Activated naive CD8-positive, alpha-beta T cell (primary cell): ENCODE measurements at regions not wholly inside any gene's neighbourhood (a gene's known extent, or its start where the extent isn't known, plus 50 kb on each side); places are given as distances from the start of the nearest gene placed in this dataset.

ENCODE experiments used
- H3K27ac Mint-ChIP-seq: one replicate; pipeline ENCODE4 v1.8.0; 2021; ENCODE audit warnings: mixed read lengths
- H3K27me3 Mint-ChIP-seq: one replicate; pipeline ENCODE4 v1.8.0; 2021; ENCODE audit warnings: mixed read lengths
- H3K36me3 Mint-ChIP-seq: one replicate; pipeline ENCODE4 v1.8.0; 2021; ENCODE audit warnings: mixed read lengths
- H3K4me1 Mint-ChIP-seq: one replicate; pipeline ENCODE4 v1.8.0; 2021; ENCODE audit warnings: low read depth, mixed read lengths
- H3K4me3 Mint-ChIP-seq: one replicate; pipeline ENCODE4 v1.8.0; 2021; ENCODE audit warnings: mild to moderate bottlenecking, mixed read lengths
- H3K9me3 Mint-ChIP-seq: one replicate; pipeline ENCODE4 v1.8.0; 2021; ENCODE audit warnings: low read depth, mixed read lengths

DNA sequence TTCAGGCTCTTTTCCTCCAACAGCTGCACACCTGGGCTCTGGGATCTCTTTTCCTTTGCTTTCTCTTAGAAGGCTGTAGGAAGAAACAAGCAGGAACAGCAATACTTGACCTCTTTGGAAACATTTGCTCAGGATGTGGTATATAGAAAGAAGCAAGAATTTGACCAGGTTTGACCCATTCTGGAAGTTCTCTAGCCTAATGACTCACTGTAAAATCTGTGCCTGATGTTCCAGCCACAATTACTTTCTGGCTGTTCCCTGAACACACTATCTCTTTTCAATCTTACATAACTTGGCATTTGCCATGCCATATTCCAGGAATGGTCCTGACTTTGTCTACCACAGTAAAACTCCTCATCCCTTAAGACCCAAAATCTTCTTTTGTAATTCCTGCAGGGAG is 419.9 kb upstream of the DAB1 start:
- Mint-ChIP-seq H3K36me3 (no peaks in the 10 kb centered on the region), H3K4me3 (no peak overlapping the region), H3K27me3 (peaks cover 4% of the 10 kb centered on the region), H3K27ac (no peak overlapping the region), H3K9me3 (peaks cover 16% of the 10 kb centered on the region), H3K4me1 (no peaks in the 10 kb centered on the region)

DNA sequence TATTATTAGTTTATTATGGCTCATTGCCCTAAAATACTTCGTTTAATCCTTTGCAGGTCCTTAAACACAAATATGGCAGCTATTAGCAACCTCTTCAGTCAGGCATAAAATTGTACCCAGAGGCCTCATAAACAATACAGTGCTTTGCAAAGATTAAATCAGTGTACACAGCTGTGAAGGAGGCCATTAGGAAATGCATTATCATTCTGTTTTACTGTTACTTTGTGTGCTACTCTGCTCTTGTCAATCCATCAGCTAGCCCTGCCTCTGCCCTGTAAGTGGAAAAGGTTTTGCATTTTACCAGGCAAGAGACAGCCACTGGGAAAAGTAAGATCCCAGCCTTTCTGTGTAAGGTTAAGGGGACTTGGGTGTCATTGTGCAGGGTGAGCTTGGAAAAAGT is 415.7 kb upstream of the DAB1 start:
- H3K36me3 Mint-ChIP-seq = no peaks in the 10 kb centered on the region
- H3K9me3 Mint-ChIP-seq = peaks cover 16% of the 10 kb centered on the region
- H3K4me3 Mint-ChIP-seq = no peak overlapping the region
- H3K4me1 Mint-ChIP-seq = no peaks in the 10 kb centered on the region
- H3K27me3 Mint-ChIP-seq = peaks cover 9% of the 10 kb centered on the region
- no peak overlapping the region for H3K27ac Mint-ChIP-seq

DNA sequence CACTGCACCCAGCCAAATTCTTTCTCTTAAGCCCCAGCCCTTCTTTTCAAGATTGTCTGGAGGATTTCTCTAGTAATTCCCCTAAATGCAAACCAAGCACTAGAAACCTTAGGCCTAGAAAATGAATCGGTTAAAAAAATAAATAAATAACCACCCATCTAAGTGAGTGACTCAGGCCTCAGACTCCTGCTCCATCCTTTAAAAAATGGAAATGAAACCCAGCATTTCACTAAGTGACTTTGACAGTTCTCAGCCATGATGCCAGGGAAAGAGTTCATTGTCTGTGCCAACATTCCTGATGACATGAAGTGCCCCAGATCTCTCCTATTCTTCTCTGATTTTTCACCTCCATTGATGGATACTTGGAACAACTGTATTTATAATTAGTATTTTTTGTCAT is 415.2 kb upstream of the DAB1 start:
- no peaks in the 10 kb centered on the region for H3K4me1 Mint-ChIP-seq
- H3K9me3 Mint-ChIP-seq = peaks cover 16% of the 10 kb centered on the region
- no peaks in the 10 kb centered on the region for H3K36me3 Mint-ChIP-seq
- H3K27ac Mint-ChIP-seq = no peak overlapping the region
- no peak overlapping the region for H3K4me3 Mint-ChIP-seq
- peaks cover 9% of the 10 kb centered on the region for H3K27me3 Mint-ChIP-seq

DNA sequence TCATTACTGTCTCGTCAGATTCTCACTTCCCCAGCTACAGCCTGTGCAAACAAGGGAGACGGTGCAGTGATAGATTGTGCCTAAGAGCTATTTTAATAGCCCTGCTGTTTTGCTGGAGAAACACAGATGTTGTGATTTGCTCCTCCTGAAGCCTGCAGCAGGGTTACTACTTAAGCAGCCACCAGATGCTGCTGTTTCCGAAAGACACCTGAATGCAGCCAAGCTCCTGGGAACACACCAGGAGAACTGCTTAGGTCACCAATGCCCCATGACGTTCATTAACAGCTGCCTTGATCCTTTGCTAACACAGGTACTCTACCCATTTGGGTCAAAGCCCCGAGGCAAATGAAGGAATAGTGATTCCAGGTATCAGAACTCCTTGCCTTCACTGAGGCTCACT is 411.8 kb upstream of the DAB1 start:
- Mint-ChIP-seq H3K4me3 (no peak overlapping the region), H3K27ac (no peak overlapping the region), H3K9me3 (peaks cover 10% of the 10 kb centered on the region), H3K36me3 (no peaks in the 10 kb centered on the region), H3K27me3 (peaks cover 8% of the 10 kb centered on the region), H3K4me1 (no peaks in the 10 kb centered on the region)

DNA sequence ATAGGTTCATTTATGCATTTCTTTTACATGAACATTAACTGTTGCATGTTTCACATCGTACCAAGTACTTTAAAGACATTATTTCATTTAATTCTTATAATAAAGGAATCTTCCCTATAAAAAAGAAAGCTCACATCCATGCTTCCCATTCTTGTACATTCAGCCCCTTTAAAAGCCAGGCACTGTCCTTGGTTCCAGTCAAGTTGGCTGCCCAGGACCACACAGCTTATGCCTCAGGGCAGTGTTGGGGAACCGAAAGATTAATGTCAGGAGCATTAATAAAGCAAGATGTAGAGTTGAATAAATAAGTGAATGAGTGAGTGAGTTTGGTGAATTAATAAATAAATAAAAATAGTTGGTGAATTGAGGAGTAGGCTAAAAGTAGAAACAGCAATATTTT is 409.4 kb upstream of the DAB1 start:
- Mint-ChIP-seq H3K36me3 (no peaks in the 10 kb centered on the region), H3K27ac (no peak overlapping the region), H3K4me3 (no peak overlapping the region), H3K4me1 (no peaks in the 10 kb centered on the region), H3K27me3 (peaks cover 8% of the 10 kb centered on the region), H3K9me3 (peaks cover 4% of the 10 kb centered on the region)

DNA sequence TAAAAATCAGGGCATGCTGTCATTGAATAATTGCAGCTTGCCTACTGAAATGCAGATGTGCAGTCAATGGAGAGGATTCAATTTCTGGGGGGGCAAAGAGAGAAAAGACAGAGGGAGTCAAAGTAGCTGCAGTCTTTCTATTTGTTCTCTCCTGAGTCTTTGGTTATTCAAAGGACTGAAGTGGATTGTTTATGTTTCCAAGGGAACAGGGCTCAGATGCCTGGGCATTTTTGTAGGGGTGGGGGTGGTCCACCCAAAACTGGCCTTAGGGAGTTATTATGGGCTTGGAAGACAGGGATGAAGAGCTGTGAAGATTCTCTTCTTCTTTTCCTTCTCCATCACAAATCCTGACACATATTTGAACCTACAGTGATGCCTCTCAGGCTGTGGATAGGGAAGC is 408.8 kb upstream of the DAB1 start:
- H3K4me1 Mint-ChIP-seq = no peaks in the 10 kb centered on the region
- no peak overlapping the region for H3K4me3 Mint-ChIP-seq
- no peaks in the 10 kb centered on the region for H3K36me3 Mint-ChIP-seq
- H3K27ac Mint-ChIP-seq = no peak overlapping the region
- peaks cover 8% of the 10 kb centered on the region for H3K27me3 Mint-ChIP-seq
- H3K9me3 Mint-ChIP-seq = peaks cover 4% of the 10 kb centered on the region

DNA sequence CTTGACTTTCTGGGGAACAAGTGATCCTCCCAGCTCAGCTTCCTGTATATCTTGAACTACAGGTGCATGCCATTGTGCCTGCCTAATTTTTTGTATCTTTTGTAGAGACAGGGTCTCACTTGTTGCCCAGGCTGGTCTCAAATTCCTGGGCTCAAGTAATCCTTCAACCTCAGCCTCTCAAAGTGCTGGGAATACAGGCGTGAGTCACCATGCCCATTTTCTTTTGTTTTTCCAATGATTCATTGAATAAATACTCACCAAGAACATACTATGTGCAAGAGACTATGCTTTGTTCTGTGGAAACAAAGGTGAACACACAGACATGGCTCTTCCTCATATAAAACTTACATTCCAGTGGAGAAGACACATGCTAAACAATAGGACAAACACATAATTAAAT is 407.8 kb upstream of the DAB1 start:
- Mint-ChIP-seq H3K4me3 (no peak overlapping the region), H3K36me3 (no peaks in the 10 kb centered on the region), H3K27me3 (peaks cover 3% of the 10 kb centered on the region), H3K9me3 (peaks cover 4% of the 10 kb centered on the region), H3K4me1 (no peaks in the 10 kb centered on the region), H3K27ac (no peak overlapping the region)

DNA sequence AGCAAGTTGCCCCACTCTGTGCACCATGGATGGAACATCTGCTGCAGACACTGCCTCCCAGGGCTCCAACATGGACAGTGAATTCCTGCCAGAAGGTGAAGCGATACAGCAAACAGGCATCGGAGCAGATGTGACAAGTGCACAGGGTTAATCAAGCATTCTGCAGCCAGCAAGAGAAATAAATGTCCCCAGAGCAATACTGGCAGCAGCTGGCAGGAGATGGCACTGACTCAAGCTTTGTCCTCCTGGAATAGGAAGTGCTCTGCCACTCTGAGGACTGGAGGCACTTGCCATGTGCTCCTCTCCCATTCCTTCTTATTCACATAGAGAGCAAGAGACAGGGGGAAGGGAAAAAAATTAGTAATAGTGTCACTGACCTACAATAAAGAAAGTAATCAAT is 402.7 kb upstream of the DAB1 start:
- H3K36me3 Mint-ChIP-seq = no peaks in the 10 kb centered on the region
- peaks cover 1% of the 10 kb centered on the region for H3K27me3 Mint-ChIP-seq
- H3K4me1 Mint-ChIP-seq = no peaks in the 10 kb centered on the region
- no peak overlapping the region for H3K27ac Mint-ChIP-seq
- no peak overlapping the region for H3K4me3 Mint-ChIP-seq
- no peaks in the 10 kb centered on the region for H3K9me3 Mint-ChIP-seq

DNA sequence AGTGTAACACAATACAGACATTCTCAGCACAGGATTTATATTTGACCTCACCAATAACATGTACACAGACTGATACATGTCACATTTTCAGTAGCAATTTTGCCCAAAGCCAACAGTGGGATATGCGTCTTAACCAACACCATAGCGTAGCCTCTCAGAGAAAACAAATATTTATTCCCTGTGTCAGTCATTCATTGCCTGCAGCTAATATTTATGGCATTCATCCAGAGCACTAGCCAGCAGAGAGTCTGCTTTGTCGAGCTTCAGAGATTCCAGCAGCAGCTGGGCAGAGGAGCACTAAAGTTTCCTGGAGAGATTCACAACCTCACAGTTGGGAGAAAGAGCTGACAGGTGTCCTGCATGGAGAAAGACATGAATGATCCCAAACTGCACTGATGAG is 400.7 kb upstream of the DAB1 start:
- H3K4me3 Mint-ChIP-seq = no peak overlapping the region
- no peaks in the 10 kb centered on the region for H3K9me3 Mint-ChIP-seq
- H3K27me3 Mint-ChIP-seq = peaks cover 1% of the 10 kb centered on the region
- no peaks in the 10 kb centered on the region for H3K36me3 Mint-ChIP-seq
- no peaks in the 10 kb centered on the region for H3K4me1 Mint-ChIP-seq
- no peak overlapping the region for H3K27ac Mint-ChIP-seq

DNA sequence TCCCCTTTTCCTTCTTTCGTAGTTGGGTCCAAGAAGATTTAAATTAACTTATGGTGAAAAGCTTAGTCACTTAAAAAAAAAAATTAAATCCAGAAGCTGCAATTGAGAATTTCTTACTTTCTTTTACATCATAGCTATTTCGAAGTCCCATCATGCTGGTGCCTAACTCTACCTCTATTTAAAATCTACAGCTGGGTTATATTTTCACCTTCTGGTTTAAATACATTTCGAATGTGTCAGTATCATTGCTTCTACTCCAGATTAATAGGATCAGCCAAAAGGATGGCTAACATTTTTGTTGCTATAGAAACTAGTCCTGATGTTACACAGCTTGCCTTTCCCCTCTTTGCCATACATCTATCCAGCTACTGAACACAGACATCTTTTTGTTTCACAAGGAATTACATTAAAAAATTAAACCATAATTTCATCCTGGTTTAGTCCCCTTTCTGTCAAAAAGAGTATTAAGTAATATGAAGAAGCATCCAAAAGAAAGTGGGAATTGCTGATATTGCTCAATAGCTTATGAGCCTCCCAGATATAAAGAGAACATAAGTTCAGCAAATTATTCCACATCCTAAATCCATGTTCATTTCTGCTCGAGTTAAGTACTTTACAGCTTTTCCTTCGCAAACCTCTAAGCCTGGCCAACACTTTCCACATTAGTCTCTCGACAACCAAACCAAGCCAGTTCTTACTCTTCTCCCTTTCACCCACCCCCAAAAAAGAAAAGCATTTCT is 396.7 kb upstream of the DAB1 start:
- Mint-ChIP-seq H3K9me3 (no peaks in the 10 kb centered on the region), H3K4me1 (no peaks in the 10 kb centered on the region), H3K4me3 (no peak overlapping the region), H3K36me3 (no peaks in the 10 kb centered on the region), H3K27ac (no peak overlapping the region), H3K27me3 (peaks cover 1% of the 10 kb centered on the region)

DNA sequence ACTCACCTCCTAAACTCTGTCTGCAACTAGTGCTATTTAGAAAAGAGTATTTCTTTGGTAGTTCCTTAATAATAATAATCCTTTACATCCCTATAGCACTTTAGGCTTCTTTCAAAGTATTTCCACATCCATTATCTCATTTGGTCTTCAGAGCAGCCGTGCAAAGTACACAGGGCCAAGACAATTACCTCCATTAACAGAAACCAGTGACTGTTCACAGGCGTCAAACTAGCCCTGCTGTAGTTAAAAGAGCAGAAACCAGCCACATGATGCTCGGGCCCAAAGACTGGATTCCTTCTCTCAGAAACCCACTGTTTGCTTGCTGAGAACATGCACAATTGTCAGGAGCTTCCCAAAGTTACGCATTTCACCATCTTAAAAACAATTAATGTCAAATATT is 396.0 kb upstream of the DAB1 start:
- H3K4me1 Mint-ChIP-seq = no peaks in the 10 kb centered on the region
- H3K27me3 Mint-ChIP-seq = peaks cover 1% of the 10 kb centered on the region
- no peak overlapping the region for H3K4me3 Mint-ChIP-seq
- H3K27ac Mint-ChIP-seq = no peak overlapping the region
- no peaks in the 10 kb centered on the region for H3K36me3 Mint-ChIP-seq
- no peaks in the 10 kb centered on the region for H3K9me3 Mint-ChIP-seq

DNA sequence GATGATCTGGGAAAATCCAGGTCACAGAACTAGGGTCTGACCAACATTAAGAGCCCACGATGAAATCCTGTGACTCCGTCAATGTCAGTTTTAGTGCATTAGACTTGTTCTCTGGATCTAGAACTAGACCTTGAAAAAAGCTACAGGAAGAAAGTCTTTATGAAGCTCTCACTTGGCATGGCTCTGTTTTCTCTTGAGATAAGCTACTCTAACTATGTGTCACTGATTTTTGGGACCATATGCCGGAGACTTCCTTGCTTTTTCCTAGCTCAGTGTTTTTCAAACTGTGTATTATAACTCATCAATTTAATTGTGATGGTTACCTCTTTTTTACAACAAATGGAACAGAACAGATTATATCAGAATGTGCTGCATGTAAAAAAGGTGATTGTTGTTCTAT is 379.7 kb upstream of the DAB1 start:
- no peaks in the 10 kb centered on the region for H3K4me1 Mint-ChIP-seq
- H3K27me3 Mint-ChIP-seq = peaks cover 2% of the 10 kb centered on the region

DNA sequence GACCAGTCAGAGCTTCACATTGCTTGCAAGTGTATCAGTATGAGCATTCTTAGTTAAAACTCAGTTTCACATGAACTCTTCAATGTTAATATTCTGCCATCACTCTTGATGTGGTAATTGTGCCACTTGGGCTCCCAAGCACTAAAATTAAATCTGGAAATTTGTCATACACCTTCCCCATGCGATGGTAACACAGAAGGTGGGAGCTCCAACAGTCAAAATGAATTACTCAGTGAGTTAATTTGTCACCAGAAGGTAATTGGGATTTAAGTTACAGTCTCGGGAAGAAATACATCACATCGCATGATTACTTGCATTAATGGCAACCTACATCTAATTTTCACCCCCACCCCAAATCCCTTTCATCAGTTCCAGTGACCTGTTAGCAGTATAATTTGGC is 376.5 kb upstream of the DAB1 start:
- H3K9me3 Mint-ChIP-seq = no peaks in the 10 kb centered on the region
- no peak overlapping the region for H3K27ac Mint-ChIP-seq
- H3K4me1 Mint-ChIP-seq = no peaks in the 10 kb centered on the region
- H3K36me3 Mint-ChIP-seq = no peaks in the 10 kb centered on the region
- no peak overlapping the region for H3K4me3 Mint-ChIP-seq
- peaks cover 4% of the 10 kb centered on the region for H3K27me3 Mint-ChIP-seq

More for the DNA sequence above, 379.7 kb upstream of the DAB1 start:
- Mint-ChIP-seq H3K36me3 (no peaks in the 10 kb centered on the region), H3K27ac (no peak overlapping the region), H3K4me3 (no peak overlapping the region), H3K9me3 (no peaks in the 10 kb centered on the region)

DNA sequence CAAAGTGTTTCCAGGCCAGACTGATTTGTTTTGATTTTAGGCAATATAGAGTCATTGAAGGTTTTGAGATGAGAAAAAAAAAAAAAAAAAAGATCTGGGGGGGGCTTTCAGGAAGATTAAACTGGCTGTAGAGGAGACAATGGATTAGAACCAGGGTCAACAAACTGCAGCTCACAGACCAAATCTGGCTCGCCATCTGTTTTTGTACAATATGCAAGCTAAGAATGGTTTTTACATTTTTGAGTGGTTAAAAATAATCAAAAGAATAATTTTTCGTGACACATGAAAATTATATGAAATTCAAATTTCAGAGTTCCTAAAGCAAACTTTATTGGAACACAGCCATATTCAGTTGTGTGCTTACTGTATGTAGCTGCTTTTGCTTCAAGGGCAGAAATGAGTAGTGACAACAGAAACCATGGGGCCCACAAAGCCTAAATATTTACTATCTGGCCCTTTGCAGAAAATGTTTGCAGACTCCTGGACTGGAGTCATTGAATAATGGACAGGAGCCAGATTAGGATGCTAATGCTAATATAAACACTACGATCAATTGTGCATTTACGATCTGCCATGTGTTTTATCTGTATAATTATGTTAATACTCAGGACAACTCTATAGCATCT is 375.7 kb upstream of the DAB1 start:
- Mint-ChIP-seq H3K27me3 (peaks cover 4% of the 10 kb centered on the region), H3K4me1 (no peaks in the 10 kb centered on the region), H3K4me3 (no peak overlapping the region), H3K36me3 (no peaks in the 10 kb centered on the region), H3K9me3 (no peaks in the 10 kb centered on the region), H3K27ac (no peak overlapping the region)

DNA sequence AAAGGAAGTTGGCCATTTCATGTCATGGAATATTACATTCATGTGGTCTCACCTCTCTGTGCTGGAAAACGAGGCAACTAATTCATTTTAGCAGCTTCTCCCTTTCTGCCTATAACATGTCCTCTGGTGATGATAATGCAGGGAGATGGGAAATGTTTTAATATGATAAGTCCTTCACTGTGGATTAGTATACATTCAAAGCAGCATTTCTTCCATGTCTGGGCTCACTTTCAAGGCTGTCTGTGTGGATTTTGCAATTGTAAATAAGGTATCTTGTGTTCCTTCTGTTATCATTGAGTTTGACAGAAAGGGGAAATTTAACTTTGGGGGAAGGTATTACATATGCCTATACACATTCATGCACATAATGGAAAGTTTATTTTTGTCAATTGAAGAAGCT is 374.7 kb upstream of the DAB1 start:
- Mint-ChIP-seq H3K36me3 (no peaks in the 10 kb centered on the region), H3K4me3 (no peak overlapping the region), H3K9me3 (no peaks in the 10 kb centered on the region)

DNA sequence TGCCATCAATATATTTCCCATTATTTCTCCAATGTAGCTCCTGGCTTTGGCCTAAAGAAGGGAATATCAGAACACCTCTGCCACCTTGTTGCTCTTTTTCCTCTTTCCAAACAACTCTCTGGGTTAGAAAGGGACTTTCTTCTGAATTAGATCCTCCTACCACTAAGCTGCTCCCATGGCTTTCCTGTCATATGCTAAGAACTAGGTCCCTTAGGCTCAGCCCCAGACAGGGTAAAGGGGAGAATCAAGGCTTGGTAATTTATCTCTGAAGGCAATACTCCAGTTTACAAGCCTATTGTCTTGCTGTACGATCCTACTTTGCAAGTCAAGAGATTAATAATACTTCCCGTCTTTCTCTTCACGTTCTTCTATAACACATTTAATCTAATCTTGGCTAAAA is 373.2 kb upstream of the DAB1 start:
- H3K9me3 Mint-ChIP-seq = no peaks in the 10 kb centered on the region
- peaks cover 4% of the 10 kb centered on the region for H3K27me3 Mint-ChIP-seq
- no peak overlapping the region for H3K27ac Mint-ChIP-seq
- no peaks in the 10 kb centered on the region for H3K36me3 Mint-ChIP-seq
- no peak overlapping the region for H3K4me3 Mint-ChIP-seq
- no peaks in the 10 kb centered on the region for H3K4me1 Mint-ChIP-seq

More for the DNA sequence above, 374.7 kb upstream of the DAB1 start:
- H3K27ac Mint-ChIP-seq = no peak overlapping the region
- H3K4me1 Mint-ChIP-seq = no peaks in the 10 kb centered on the region
- peaks cover 4% of the 10 kb centered on the region for H3K27me3 Mint-ChIP-seq
